ENCODE measurements at regions not wholly inside any gene's neighbourhood (a gene's known extent, or its start where the extent isn't known, plus 50 kb on each side); places are given as distances from the start of the nearest gene placed in this dataset.
"Not testable (repeated sequence)": the region's sequence is repeated elsewhere in the genome, so short reads cannot be mapped to it uniquely, and the experiment has no call there.

- H3K36me3 ChIP-seq (ENCODE audit: insufficient read depth, low read length) = no peaks in the 10 kb centered on the region
- no peaks in the 10 kb centered on the region for H3K27me3 ChIP-seq (ENCODE audit: insufficient read depth, low read length, poor library complexity, severe bottlenecking)
- no peaks in the 10 kb centered on the region for H3K4me1 ChIP-seq (ENCODE audit: insufficient read depth, low read length)
- no peak overlapping the region for H3K27ac ChIP-seq (ENCODE audit: low read depth, low read length)
- H3K9me3 ChIP-seq (ENCODE audit: low read length) = no peaks in the 10 kb centered on the region
- no peak overlapping the region for H3K4me3 Mint-ChIP-seq
- H3K9me3 Mint-ChIP-seq = no peaks in the 10 kb centered on the region
- DNase-seq = no peak
- no peaks in the 10 kb centered on the region for H3K36me3 Mint-ChIP-seq
- ChIA-PET CTCF (no interaction called here), POLR2A (no interaction called here)
- no peak overlapping the region for H3K4me3 ChIP-seq (ENCODE audit: low read length)
- H3K27me3 Mint-ChIP-seq = peaks cover 10 to 38% of the 10 kb centered on the region in 2 donors
- H3K4me1 Mint-ChIP-seq = no peaks in the 10 kb centered on the region
- no peak overlapping the region for H3K27ac Mint-ChIP-seq
These were observed 452.7 kb downstream of the PREX1 start for GRCh38 chr20:48374991-48375595.

GRCh38 chr20:48374031-48374907 lies 453.5 kb downstream of the PREX1 start:
- H3K4me3 ChIP-seq (ENCODE audit: low read length); H3K4me1 ChIP-seq (ENCODE audit: insufficient read depth, low read length); H3K27me3 ChIP-seq (ENCODE audit: insufficient read depth, low read length, poor library complexity, severe bottlenecking); H3K9me3 Mint-ChIP-seq; H3K4me3 Mint-ChIP-seq; H3K27ac Mint-ChIP-seq; H3K9me3 ChIP-seq (ENCODE audit: low read length); DNase-seq; H3K4me1 Mint-ChIP-seq; H3K27ac ChIP-seq (ENCODE audit: low read depth, low read length); POLR2A ChIA-PET; H3K36me3 Mint-ChIP-seq; CTCF ChIA-PET; H3K36me3 ChIP-seq (ENCODE audit: insufficient read depth, low read length): not testable (repeated sequence)
- peaks cover 10 to 38% of the 10 kb centered on the region in 2 donors for H3K27me3 Mint-ChIP-seq

DNA sequence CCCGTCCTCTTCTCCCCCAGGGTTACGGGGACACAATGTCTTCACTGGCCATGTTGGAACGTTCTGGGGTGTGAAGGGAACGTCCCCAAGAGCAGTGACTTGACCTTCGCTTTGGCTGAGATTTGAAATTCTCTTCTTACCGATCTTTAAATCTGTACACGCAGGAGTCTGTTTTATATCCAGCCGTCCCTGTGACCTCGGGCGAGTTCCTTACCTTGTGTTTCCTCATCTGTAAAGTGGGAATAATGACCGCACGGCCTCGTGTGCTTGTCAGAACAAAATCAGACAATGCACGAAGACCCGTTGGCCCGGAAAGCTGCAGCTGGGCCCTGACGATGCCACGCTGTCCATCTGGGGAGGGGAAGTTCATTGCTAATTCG lies 454.3 kb downstream of the PREX1 start:
- Mint-ChIP-seq H3K9me3 (no peaks in the 10 kb centered on the region), H3K4me1 (no peaks in the 10 kb centered on the region), H3K27me3 (peaks cover 6 to 33% of the 10 kb centered on the region in 2 donors), H3K27ac (no peak overlapping the region), H3K4me3 (no peak overlapping the region), H3K36me3 (no peaks in the 10 kb centered on the region)
- ChIA-PET CTCF (no interaction called here), POLR2A (no interaction called here)
- no peak for DNase-seq
- no peaks in the 10 kb centered on the region for H3K27me3 ChIP-seq (ENCODE audit: insufficient read depth, low read length, poor library complexity, severe bottlenecking)
- no peaks in the 10 kb centered on the region for H3K4me1 ChIP-seq (ENCODE audit: insufficient read depth, low read length)
- no peak overlapping the region for H3K4me3 ChIP-seq (ENCODE audit: low read length)
- no peaks in the 10 kb centered on the region for H3K9me3 ChIP-seq (ENCODE audit: low read length)
- no peaks in the 10 kb centered on the region for H3K36me3 ChIP-seq (ENCODE audit: insufficient read depth, low read length)
- H3K27ac ChIP-seq (ENCODE audit: low read depth, low read length) = no peak overlapping the region

DNA sequence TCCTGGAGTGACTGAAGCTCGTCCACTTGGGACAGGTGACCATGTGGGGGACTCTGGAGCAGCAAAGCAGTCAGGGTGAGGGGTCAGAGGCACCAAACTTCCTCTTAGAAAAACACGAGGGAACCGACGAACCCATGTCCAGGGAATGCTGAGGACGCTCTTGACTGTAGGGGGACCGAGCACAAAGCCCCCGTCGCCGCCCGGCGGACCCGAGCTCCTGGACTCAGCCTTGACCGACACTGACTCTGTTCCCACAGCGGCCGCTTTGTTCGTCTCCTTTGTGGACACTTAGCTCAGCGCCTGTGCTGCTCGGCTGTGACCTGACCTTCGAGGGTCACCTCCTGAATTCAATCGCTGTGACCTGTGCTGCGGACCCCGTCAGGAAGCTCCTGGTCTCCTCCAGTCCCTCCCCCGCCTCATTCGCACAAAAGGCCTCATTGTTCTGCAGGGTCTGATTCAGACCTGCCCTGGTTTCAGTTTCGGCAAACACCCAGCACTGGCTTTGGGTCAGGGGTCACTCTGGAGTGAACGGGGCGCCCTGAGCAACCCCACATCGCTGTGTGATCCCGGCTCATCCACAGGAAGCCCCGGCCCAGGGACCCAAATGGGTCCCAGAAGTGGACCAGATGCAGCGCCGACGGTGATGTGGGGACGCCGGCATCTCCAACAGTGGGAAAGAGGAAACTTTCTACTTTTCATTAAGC lies 454.8 kb downstream of the PREX1 start:
- POLR2A ChIA-PET; H3K9me3 ChIP-seq (ENCODE audit: low read length); H3K36me3 ChIP-seq (ENCODE audit: insufficient read depth, low read length); CTCF ChIA-PET; H3K4me3 ChIP-seq (ENCODE audit: low read length); H3K4me1 Mint-ChIP-seq; H3K4me1 ChIP-seq (ENCODE audit: insufficient read depth, low read length); DNase-seq; H3K4me3 Mint-ChIP-seq; H3K27ac Mint-ChIP-seq; H3K27me3 ChIP-seq (ENCODE audit: insufficient read depth, low read length, poor library complexity, severe bottlenecking); H3K27ac ChIP-seq (ENCODE audit: low read depth, low read length); H3K9me3 Mint-ChIP-seq; H3K36me3 Mint-ChIP-seq: not testable (repeated sequence)
- peaks cover 5 to 28% of the 10 kb centered on the region in 2 donors for H3K27me3 Mint-ChIP-seq

- Mint-ChIP-seq H3K4me3 (no peak overlapping the region), H3K27me3 (peaks cover 4 to 21% of the 10 kb centered on the region in 2 donors), H3K9me3 (no peaks in the 10 kb centered on the region), H3K4me1 (peaks cover 0 to 9% (median 2%) of the 10 kb centered on the region in 3 donors), H3K27ac (no peak overlapping the region), H3K36me3 (no peaks in the 10 kb centered on the region)
- Histone ChIP-seq H3K27me3 (ENCODE audit: insufficient read depth, low read length, poor library complexity, severe bottlenecking) (no peaks in the 10 kb centered on the region), H3K4me1 (ENCODE audit: insufficient read depth, low read length) (no peaks in the 10 kb centered on the region), H3K4me3 (ENCODE audit: low read length) (no peak overlapping the region), H3K9me3 (ENCODE audit: low read length) (no peaks in the 10 kb centered on the region), H3K36me3 (ENCODE audit: insufficient read depth, low read length) (no peaks in the 10 kb centered on the region), H3K27ac (ENCODE audit: low read depth, low read length) (no peak overlapping the region)
- POLR2A ChIA-PET = no interaction called here
- DNase-seq = no peak
- CTCF ChIA-PET = no interaction called here
These were observed 456.6 kb downstream of the PREX1 start for GRCh38 chr20:48371211-48371610.

DNA sequence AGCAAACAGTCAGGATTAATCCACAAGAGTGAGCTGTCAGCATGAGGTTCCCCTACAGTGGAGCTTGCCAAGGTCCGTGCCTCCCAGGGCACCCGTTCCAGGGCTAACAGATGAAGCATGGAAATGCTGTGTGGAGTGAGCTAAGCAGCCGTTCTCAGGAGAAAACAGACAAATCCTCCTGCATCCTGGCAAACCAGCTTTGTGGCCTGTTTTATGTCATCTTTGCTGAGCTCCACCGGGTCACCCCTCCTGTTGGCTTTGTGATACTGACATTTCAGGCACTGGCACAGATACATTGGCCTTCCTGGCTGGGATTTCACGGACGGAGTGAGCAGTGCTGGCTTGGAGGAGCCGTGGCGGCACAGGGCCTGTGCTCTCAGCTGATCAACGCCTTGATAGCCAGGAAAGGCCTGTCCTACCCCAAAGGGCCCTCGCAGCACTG lies 459.2 kb downstream of the PREX1 start:
- H3K4me1 ChIP-seq (ENCODE audit: insufficient read depth, low read length); POLR2A ChIA-PET; H3K36me3 ChIP-seq (ENCODE audit: insufficient read depth, low read length); H3K4me3 ChIP-seq (ENCODE audit: low read length); H3K4me3 Mint-ChIP-seq; H3K27me3 ChIP-seq (ENCODE audit: insufficient read depth, low read length, poor library complexity, severe bottlenecking); H3K4me1 Mint-ChIP-seq; H3K36me3 Mint-ChIP-seq; H3K9me3 Mint-ChIP-seq; H3K27ac ChIP-seq (ENCODE audit: low read depth, low read length); H3K9me3 ChIP-seq (ENCODE audit: low read length); H3K27ac Mint-ChIP-seq; CTCF ChIA-PET; DNase-seq: not testable (repeated sequence)
- peaks cover 9 to 23% of the 10 kb centered on the region in 2 donors for H3K27me3 Mint-ChIP-seq

DNA sequence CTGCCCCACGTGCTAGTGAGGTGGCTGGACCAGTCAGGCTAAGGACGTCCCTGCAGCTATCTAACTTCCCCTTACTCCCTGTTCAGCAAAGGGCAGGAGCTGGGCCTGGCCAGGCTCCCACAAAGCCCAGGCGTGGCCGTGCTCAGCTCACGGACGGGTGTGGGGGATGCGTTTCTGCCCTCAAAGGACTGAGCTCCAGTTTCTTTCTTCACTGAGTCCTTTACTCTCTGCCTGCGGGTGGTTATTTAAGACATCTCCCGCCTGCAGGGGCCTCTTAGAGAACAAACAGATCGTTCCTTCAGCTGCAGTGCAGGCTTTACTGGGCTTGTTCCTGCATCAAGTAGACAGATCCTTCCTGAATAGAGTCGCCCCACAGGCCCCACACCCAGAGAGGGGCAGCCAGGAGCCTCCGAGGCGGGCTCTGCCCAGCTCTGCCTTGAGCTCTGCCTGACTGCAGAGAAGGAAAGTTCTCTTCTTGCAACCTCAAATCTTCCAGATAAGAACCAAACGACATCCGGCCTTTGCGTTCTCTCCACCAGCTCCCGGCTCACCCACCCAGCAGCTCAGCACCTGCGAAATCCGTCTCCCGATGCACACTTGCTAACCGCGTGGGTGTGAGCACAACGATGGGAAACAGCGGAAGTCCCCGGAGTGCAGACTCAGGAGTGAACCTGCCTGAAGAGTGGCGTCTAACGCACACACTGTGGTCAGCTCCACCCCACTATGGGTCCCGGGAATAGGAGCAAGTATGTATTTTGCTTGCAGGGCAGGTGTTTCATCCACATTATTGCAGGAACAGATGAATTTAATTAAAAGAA lies 460.0 kb downstream of the PREX1 start:
- POLR2A ChIA-PET, DNase-seq: not testable (repeated sequence)

GRCh38 chr20:48366230-48366629 lies 461.6 kb downstream of the PREX1 start:
- Mint-ChIP-seq H3K4me1 (peaks cover 0 to 9% (median 2%) of the 10 kb centered on the region in 3 donors), H3K27me3 (peaks cover 9 to 29% of the 10 kb centered on the region in 2 donors), H3K9me3 (no peaks in the 10 kb centered on the region), H3K27ac (no peak overlapping the region), H3K36me3 (no peaks in the 10 kb centered on the region), H3K4me3 (no peak overlapping the region)
- H3K27ac ChIP-seq (ENCODE audit: low read depth, low read length) = no peak overlapping the region
- H3K4me3 ChIP-seq (ENCODE audit: low read length) = no peak overlapping the region
- no peaks in the 10 kb centered on the region for H3K27me3 ChIP-seq (ENCODE audit: insufficient read depth, low read length, poor library complexity, severe bottlenecking)
- H3K36me3 ChIP-seq (ENCODE audit: insufficient read depth, low read length) = no peaks in the 10 kb centered on the region
- ChIA-PET POLR2A (no interaction called here), CTCF (no interaction called here)
- H3K4me1 ChIP-seq (ENCODE audit: insufficient read depth, low read length) = no peaks in the 10 kb centered on the region
- no peak for DNase-seq
- no peaks in the 10 kb centered on the region for H3K9me3 ChIP-seq (ENCODE audit: low read length)

More for the DNA sequence above, 460.0 kb downstream of the PREX1 start:
- H3K27ac Mint-ChIP-seq; H3K4me3 Mint-ChIP-seq; H3K4me3 ChIP-seq (ENCODE audit: low read length); H3K4me1 ChIP-seq (ENCODE audit: insufficient read depth, low read length); H3K27ac ChIP-seq (ENCODE audit: low read depth, low read length); H3K4me1 Mint-ChIP-seq; H3K36me3 ChIP-seq (ENCODE audit: insufficient read depth, low read length); H3K27me3 ChIP-seq (ENCODE audit: insufficient read depth, low read length, poor library complexity, severe bottlenecking); H3K9me3 ChIP-seq (ENCODE audit: low read length); H3K9me3 Mint-ChIP-seq; H3K36me3 Mint-ChIP-seq; CTCF ChIA-PET: not testable (repeated sequence)
- peaks cover 9 to 23% of the 10 kb centered on the region in 2 donors for H3K27me3 Mint-ChIP-seq
